Left ventricle myocardium superior (tissue), 1 donor: ENCODE measurements at regions not wholly inside any gene's neighbourhood (a gene's known extent, or its start where the extent isn't known, plus 50 kb on each side); places are given as distances from the start of the nearest gene placed in this dataset.
A peak's percentile ranks its signal among the peaks of the same experiment; 100 is the strongest.

ENCODE experiments used
- ATAC-seq: fragments of 200-7000 bp; cut with Tn5 transposase; one replicate; pipeline ENCODE4 v1.9.1; 2020; ENCODE audit warnings: mild to moderate bottlenecking, moderate library complexity
- DNase-seq: peaks from one replicate; pipeline ENCODE4 v3.0.0-alpha.2; 2020
- intact Hi-C: fragments of 100-400 bp; cut with micrococcal nuclease; formaldehyde crosslinking; loops from one replicate; pipeline ENCODE4 v1.11.0; 2022
- donor health status: DM: no; HTN: yes; CAD: no; lungs with severe emphysema.

- intact Hi-C loops = no loop called here
- DNase-seq = no peak
- no peak for ATAC-seq
Measured at GRCh38 chr14:76931631-76932402, 96.7 kb downstream of the IRF2BPL start.

GRCh38 chr14:76930549-76930948 is 98.0 kb downstream of the IRF2BPL start:
- no peak for DNase-seq
- no peak for ATAC-seq
- intact Hi-C loops = no loop called here

GRCh38 chr14:76929927-76930326 is 98.6 kb downstream of the IRF2BPL start:
- no peak for DNase-seq
- peak; percentile 45 for ATAC-seq
- intact Hi-C loops = no loop called here

- no peak for DNase-seq
- no peak for ATAC-seq
- intact Hi-C loops = no loop called here
Measured at GRCh38 chr14:76927971-76928700, 100.4 kb downstream of the IRF2BPL start.

- ATAC-seq (peak; percentile 83), DNase-seq (peak; percentile 67)
- intact Hi-C loops = no loop called here
Measured at GRCh38 chr14:76926521-76927251, 100.5 kb downstream of the LRRC74A start.

GRCh38 chr14:76925097-76925441 is 98.9 kb downstream of the LRRC74A start:
- intact Hi-C loops = no loop called here

GRCh38 chr14:76924371-76925096 is 98.3 kb downstream of the LRRC74A start:
- ATAC-seq (no peak), DNase-seq (no peak)
- intact Hi-C loops = no loop called here

More at GRCh38 chr14:76925097-76925441, 98.9 kb downstream of the LRRC74A start:
- DNase-seq (no peak), ATAC-seq (no peak)

GRCh38 chr14:76923431-76924370 is 97.5 kb downstream of the LRRC74A start:
- intact Hi-C loops = no loop called here
- no peak for DNase-seq

GRCh38 chr14:76922584-76922983 is 96.4 kb downstream of the LRRC74A start:
- intact Hi-C loops = no loop called here
- DNase-seq = no peak

More at GRCh38 chr14:76923431-76924370, 97.5 kb downstream of the LRRC74A start:
- no peak for ATAC-seq

GRCh38 chr14:76922092-76922491 is 95.9 kb downstream of the LRRC74A start:
- ATAC-seq (no peak), DNase-seq (no peak)
- intact Hi-C loops = no loop called here

More at GRCh38 chr14:76922584-76922983, 96.4 kb downstream of the LRRC74A start:
- ATAC-seq = no peak

GRCh38 chr14:76921088-76921399 is 94.8 kb downstream of the LRRC74A start:
- DNase-seq = no peak
- intact Hi-C loops = no loop called here
- ATAC-seq = no peak

- DNase-seq = peak; percentile 54
- intact Hi-C loops = no loop called here
Measured at GRCh38 chr14:76920331-76921087, 94.3 kb downstream of the LRRC74A start.

GRCh38 chr14:76919431-76920330 is 93.5 kb downstream of the LRRC74A start:
- DNase-seq = peak; percentile 50
- peak; percentile 4 for ATAC-seq
- intact Hi-C loops = loop anchor here (10.0 kb wide), 1 partner anchor 105 kb away; the partner anchor contains the start of gene IRF2BPL

More at GRCh38 chr14:76920331-76921087, 94.3 kb downstream of the LRRC74A start:
- no peak for ATAC-seq
